ENCODE measurements at regions not wholly inside any gene's neighbourhood (a gene's known extent, or its start where the extent isn't known, plus 50 kb on each side); places are given as distances from the start of the nearest gene placed in this dataset.

- ChIA-PET CTCF (no interaction called here), POLR2A (no interaction called here)
- no peak for TF ChIP-seq CTCF (IDR thresholded peaks at IDR 0.05; ENCODE audit: low read depth, low read length)
- Histone ChIP-seq H3K9me3 (ENCODE audit: control insufficient read depth, insufficient read depth, low read length) (peaks cover 8% of the 10 kb centered on the region), H3K27me3 (ENCODE audit: control insufficient read depth, insufficient read depth, low read length) (no peaks in the 10 kb centered on the region), H3K4me3 (ENCODE audit: low read depth, low read length) (no peak overlapping the region), H3K27ac (ENCODE audit: low read depth, low read length) (no peak overlapping the region)
- DNase-seq (ENCODE audit: low read depth, low spot score): no peak
These were observed 423.3 kb downstream of the SOX2 start for GRCh38 chr3:182135056-182135455.

- Histone ChIP-seq H3K4me3 (ENCODE audit: low read depth, low read length) (no peak overlapping the region), H3K9me3 (ENCODE audit: control insufficient read depth, insufficient read depth, low read length) (peaks cover 6% of the 10 kb centered on the region), H3K27ac (ENCODE audit: low read depth, low read length) (no peak overlapping the region), H3K27me3 (ENCODE audit: control insufficient read depth, insufficient read depth, low read length) (no peaks in the 10 kb centered on the region)
- CTCF ChIA-PET: no interaction called here
- TF ChIP-seq CTCF (IDR thresholded peaks at IDR 0.05; ENCODE audit: low read depth, low read length): no peak
- no peak for DNase-seq (ENCODE audit: low read depth, low spot score)
- POLR2A ChIA-PET: no interaction called here
These were observed 424.5 kb downstream of the SOX2 start for GRCh38 chr3:182136008-182136910.

DNA sequence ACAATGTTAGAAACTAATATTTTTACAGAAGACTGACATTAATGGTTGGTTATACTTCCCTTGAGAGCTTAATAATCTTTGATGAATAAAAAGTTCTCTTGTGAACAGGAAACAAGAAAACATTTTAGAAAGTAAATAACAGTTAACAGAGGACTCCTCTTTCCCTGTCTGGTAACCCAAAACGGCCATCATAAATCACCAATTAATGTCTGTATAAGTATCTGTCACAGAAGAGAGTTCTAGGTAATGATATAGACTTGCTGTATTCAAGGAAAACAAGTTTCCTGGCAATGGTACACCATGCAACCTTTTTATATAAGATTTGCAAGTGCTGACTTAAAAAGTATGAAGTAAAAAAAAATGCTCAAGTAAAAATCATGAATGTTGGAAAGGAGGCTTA is 426.7 kb downstream of the SOX2 start:
- Histone ChIP-seq H3K27ac (ENCODE audit: low read depth, low read length) (no peak overlapping the region), H3K4me3 (ENCODE audit: low read depth, low read length) (no peak overlapping the region), H3K27me3 (ENCODE audit: control insufficient read depth, insufficient read depth, low read length) (no peaks in the 10 kb centered on the region), H3K9me3 (ENCODE audit: control insufficient read depth, insufficient read depth, low read length) (peaks cover 2% of the 10 kb centered on the region)
- ChIA-PET POLR2A (no interaction called here), CTCF (no interaction called here)
- no peak for TF ChIP-seq CTCF (IDR thresholded peaks at IDR 0.05; ENCODE audit: low read depth, low read length)
- no peak for DNase-seq (ENCODE audit: low read depth, low spot score)

GRCh38 chr3:182139627-182140357 is 428.1 kb downstream of the SOX2 start:
- Histone ChIP-seq H3K27me3 (ENCODE audit: control insufficient read depth, insufficient read depth, low read length) (no peaks in the 10 kb centered on the region), H3K9me3 (ENCODE audit: control insufficient read depth, insufficient read depth, low read length) (peaks cover 1% of the 10 kb centered on the region), H3K27ac (ENCODE audit: low read depth, low read length) (no peak overlapping the region), H3K4me3 (ENCODE audit: low read depth, low read length) (no peak overlapping the region)
- ChIA-PET POLR2A (no interaction called here), CTCF (no interaction called here)
- TF ChIP-seq CTCF (IDR thresholded peaks at IDR 0.05; ENCODE audit: low read depth, low read length): no peak
- DNase-seq (ENCODE audit: low read depth, low spot score): no peak

DNA sequence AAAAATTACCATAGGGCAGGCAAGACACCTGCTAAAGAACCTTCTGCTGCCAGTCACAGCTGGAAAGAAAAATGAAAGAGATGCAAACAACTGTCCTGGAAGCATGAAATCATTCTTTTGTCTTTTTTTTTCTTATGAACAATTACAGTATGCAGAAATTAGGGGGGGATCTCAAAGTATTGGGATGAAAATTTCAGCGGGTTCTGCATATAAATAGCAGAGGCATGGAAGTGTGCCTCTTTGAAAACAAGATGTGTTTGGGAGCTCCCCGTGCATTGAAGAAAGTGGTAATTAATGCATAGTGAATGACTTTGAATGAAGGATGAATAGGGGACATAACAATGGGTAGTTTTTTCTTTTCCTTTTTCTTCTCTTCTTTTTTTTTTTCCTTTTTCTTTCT is 431.2 kb downstream of the SOX2 start:
- CTCF ChIA-PET: no interaction called here
- DNase-seq (ENCODE audit: low read depth, low spot score): no peak
- Histone ChIP-seq H3K27me3 (ENCODE audit: control insufficient read depth, insufficient read depth, low read length) (no peaks in the 10 kb centered on the region), H3K27ac (ENCODE audit: low read depth, low read length) (no peak overlapping the region), H3K4me3 (ENCODE audit: low read depth, low read length) (no peak overlapping the region), H3K9me3 (ENCODE audit: control insufficient read depth, insufficient read depth, low read length) (peaks cover 2% of the 10 kb centered on the region; the same call in 1 of the 2 replicates)
- POLR2A ChIA-PET: no interaction called here
- no peak for TF ChIP-seq CTCF (IDR thresholded peaks at IDR 0.05; ENCODE audit: low read depth, low read length)
